CD8-positive, alpha-beta memory T cell (primary cell): ENCODE measurements at regions not wholly inside any gene's neighbourhood (a gene's known extent, or its start where the extent isn't known, plus 50 kb on each side); places are given as distances from the start of the nearest gene placed in this dataset.
"Not testable (repeated sequence)": the region's sequence is repeated elsewhere in the genome, so short reads cannot be mapped to it uniquely, and the experiment has no call there.

Experiments
- CTCF ChIA-PET: fragments of 350-600 bp; sonication (Branson Sonifier 250); formaldehyde crosslinking; loops from one replicate; lab custom pipeline; 2021; ENCODE audit warnings: antibody characterized with exemption; lab: Charles Lee
- POLR2A ChIA-PET: fragments of 350-600 bp; sonication (Branson Sonifier 250); formaldehyde crosslinking; loops from one replicate; lab custom pipeline; 2021; ENCODE audit warnings: antibody characterized with exemption; lab: Charles Lee
- DNase-seq, 5 donors: peaks; one replicate each; pipeline versions ENCODE4 v3.0.0 to v3.0.0-alpha.2; 2020 to 2022; ENCODE audit warnings: mixed read lengths in 1 of 5
- H3K27ac ChIP-seq: one replicate; pipeline ENCODE4 v1.7.0; 2013; ENCODE audit warnings: low read depth, mild to moderate bottlenecking, low read length, moderate library complexity
- H3K27me3 ChIP-seq: 2 replicates; pipeline ENCODE4 v1.7.0; 2013; ENCODE audit warnings: low read length, mild to moderate bottlenecking; ENCODE audit not compliant: insufficient read depth, poor library complexity, severe bottlenecking
- H3K36me3 ChIP-seq: 2 replicates; pipeline ENCODE4 v1.7.0; 2013; ENCODE audit warnings: mild to moderate bottlenecking, low read length, moderate library complexity; ENCODE audit not compliant: insufficient read depth
- H3K4me1 ChIP-seq: 2 replicates; pipeline ENCODE4 v1.7.0; 2013; ENCODE audit warnings: mild to moderate bottlenecking, low read length, moderate library complexity; ENCODE audit not compliant: insufficient read depth
- H3K4me3 ChIP-seq: 2 replicates; pipeline ENCODE4 v1.7.0; 2013; ENCODE audit warnings: mild to moderate bottlenecking, low read length
- H3K9me3 ChIP-seq: 2 replicates; pipeline ENCODE4 v1.7.0; 2013; ENCODE audit warnings: mild to moderate bottlenecking, low read length
- H3K27ac Mint-ChIP-seq, 8 donors: one replicate each; pipeline ENCODE4 v1.8.0; 2020 to 2021; ENCODE audit warnings: mixed read lengths in 8 of 8, mild to moderate bottlenecking in 6 of 8, inconsistent platforms in 3 of 8, moderate library complexity in 3 of 8
- H3K27me3 Mint-ChIP-seq, 2 donors: one replicate each; pipeline ENCODE4 v1.8.0; 2020 to 2021; ENCODE audit warnings: mixed read lengths in 2 of 2, mild to moderate bottlenecking in 1 of 2, moderate library complexity in 1 of 2
- H3K36me3 Mint-ChIP-seq, 3 donors: one replicate each; pipeline ENCODE4 v1.8.0; 2020 to 2021; ENCODE audit warnings: mixed read lengths in 3 of 3, inconsistent platforms in 1 of 3, mild to moderate bottlenecking in 1 of 3
- H3K4me1 Mint-ChIP-seq, 3 donors: one replicate each; pipeline ENCODE4 v1.8.0; 2020 to 2021; ENCODE audit warnings: mixed read lengths in 3 of 3, inconsistent platforms in 1 of 3, mild to moderate bottlenecking in 1 of 3
- H3K4me3 Mint-ChIP-seq, 7 donors: one replicate each; pipeline ENCODE4 v1.8.0; 2020 to 2021; ENCODE audit warnings: mixed read lengths in 7 of 7, mild to moderate bottlenecking in 6 of 7, moderate library complexity in 4 of 7, inconsistent platforms in 2 of 7
- H3K9me3 Mint-ChIP-seq, 5 donors: one replicate each; pipeline ENCODE4 v1.8.0; 2020 to 2022; ENCODE audit warnings: mixed read lengths in 5 of 5, mild to moderate bottlenecking in 3 of 5, moderate library complexity in 2 of 5, inconsistent platforms in 1 of 5

GRCh38 chr15:62676891-62677290, 365.7 kb upstream of the TPM1 start:
- Mint-ChIP-seq H3K4me3 (no peak overlapping the region), H3K4me1 (no peaks in the 10 kb centered on the region), H3K9me3 (peaks cover 0 to 5% (median 0%) of the 10 kb centered on the region in 5 donors), H3K27me3 (peaks cover 5 to 29% of the 10 kb centered on the region in 2 donors), H3K27ac (no peak overlapping the region), H3K36me3 (peaks cover 0 to 5% (median 0%) of the 10 kb centered on the region in 3 donors)
- Histone ChIP-seq H3K36me3 (no peaks in the 10 kb centered on the region), H3K27me3 (no peaks in the 10 kb centered on the region), H3K4me1 (no peaks in the 10 kb centered on the region), H3K27ac (no peak overlapping the region), H3K9me3 (no peaks in the 10 kb centered on the region), H3K4me3 (no peak overlapping the region)
- ChIA-PET POLR2A (no interaction called here), CTCF (no interaction called here)
- DNase-seq: no peak

DNA sequence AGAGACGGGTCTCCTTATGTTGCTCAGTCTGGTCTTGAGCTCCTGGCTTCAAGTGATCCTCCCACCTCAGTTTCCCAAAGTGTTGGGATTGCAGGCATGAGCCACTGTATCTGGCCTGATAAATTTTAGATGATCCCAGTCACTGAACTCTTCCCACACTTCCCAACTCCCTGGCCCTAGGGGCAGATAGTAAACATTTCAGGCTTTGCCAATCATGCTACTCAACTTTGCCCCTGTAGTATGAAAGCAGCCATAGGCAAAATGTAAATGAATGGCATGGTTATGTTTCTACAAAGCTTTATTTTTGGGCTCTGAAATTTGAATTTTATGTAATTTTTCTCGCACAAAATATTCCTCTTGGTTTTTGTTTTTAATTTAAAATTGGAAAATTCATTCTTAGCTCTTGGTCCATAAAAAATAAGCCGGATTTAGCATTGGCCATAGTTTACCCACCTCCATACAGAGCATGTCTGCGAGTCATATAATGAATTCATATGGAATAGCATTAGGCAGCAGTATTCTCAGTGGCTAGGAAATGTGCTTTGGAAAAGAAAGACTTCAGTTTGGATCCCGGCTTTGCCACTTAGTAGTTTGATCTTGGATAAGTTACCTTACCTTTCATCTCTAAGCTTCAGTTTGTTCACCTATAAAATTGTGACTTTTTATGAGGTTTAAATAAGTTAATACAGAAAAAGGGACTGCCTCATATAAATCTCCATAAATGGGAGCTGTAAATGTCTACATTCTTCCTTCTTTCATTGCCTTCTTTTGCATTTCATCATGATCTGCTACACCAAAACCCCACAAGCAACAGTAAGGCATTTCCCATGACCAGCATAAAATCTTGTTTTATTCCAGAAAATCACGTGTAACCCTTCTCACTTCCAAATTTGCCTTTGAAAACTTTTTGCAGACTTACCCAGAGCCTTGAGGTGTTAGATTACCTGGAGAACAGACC, 360.3 kb upstream of the TPM1 start:
- Mint-ChIP-seq H3K27me3 (peaks cover 2 to 19% of the 10 kb centered on the region in 2 donors), H3K9me3 (peaks cover 0 to 5% (median 0%) of the 10 kb centered on the region in 5 donors), H3K36me3 (peaks cover 0 to 2% (median 0%) of the 10 kb centered on the region in 3 donors), H3K4me1 (no peaks in the 10 kb centered on the region), H3K4me3 (no peak overlapping the region), H3K27ac (no peak overlapping the region)
- H3K9me3 ChIP-seq: no peaks in the 10 kb centered on the region
- no peak overlapping the region for H3K27ac ChIP-seq
- POLR2A ChIA-PET: no interaction called here
- no peaks in the 10 kb centered on the region for H3K4me1 ChIP-seq
- no peaks in the 10 kb centered on the region for H3K27me3 ChIP-seq
- no peak for DNase-seq
- no peaks in the 10 kb centered on the region for H3K36me3 ChIP-seq
- CTCF ChIA-PET: no interaction called here
- no peak overlapping the region for H3K4me3 ChIP-seq

DNA sequence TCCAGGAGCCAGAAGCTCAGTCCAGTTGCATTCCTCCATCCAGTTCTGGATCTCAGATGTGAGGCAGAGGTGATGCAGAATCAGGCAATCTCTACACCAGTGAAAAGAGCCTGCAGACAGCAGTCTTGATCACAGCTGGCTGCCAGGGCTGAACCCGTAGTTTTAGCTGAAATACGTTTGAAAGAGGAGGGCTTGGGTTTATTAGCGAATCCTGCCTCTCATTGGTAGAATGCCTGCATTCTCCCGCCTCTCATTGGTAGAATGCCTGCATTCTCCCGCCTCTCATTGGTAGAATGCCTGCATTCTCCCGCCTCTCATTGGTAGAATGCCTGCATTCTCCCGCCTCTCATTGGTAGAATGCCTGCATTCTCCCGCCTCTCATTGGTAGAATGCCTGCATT, 359.4 kb upstream of the TPM1 start:
- H3K27me3 ChIP-seq, DNase-seq, H3K27ac ChIP-seq, H3K4me3 ChIP-seq, H3K9me3 ChIP-seq, POLR2A ChIA-PET, H3K27ac Mint-ChIP-seq, H3K4me1 Mint-ChIP-seq, CTCF ChIA-PET, H3K36me3 ChIP-seq, H3K4me3 Mint-ChIP-seq, H3K36me3 Mint-ChIP-seq, H3K9me3 Mint-ChIP-seq, H3K4me1 ChIP-seq: not testable (repeated sequence)
- H3K27me3 Mint-ChIP-seq: peaks cover 2 to 19% of the 10 kb centered on the region in 2 donors

DNA sequence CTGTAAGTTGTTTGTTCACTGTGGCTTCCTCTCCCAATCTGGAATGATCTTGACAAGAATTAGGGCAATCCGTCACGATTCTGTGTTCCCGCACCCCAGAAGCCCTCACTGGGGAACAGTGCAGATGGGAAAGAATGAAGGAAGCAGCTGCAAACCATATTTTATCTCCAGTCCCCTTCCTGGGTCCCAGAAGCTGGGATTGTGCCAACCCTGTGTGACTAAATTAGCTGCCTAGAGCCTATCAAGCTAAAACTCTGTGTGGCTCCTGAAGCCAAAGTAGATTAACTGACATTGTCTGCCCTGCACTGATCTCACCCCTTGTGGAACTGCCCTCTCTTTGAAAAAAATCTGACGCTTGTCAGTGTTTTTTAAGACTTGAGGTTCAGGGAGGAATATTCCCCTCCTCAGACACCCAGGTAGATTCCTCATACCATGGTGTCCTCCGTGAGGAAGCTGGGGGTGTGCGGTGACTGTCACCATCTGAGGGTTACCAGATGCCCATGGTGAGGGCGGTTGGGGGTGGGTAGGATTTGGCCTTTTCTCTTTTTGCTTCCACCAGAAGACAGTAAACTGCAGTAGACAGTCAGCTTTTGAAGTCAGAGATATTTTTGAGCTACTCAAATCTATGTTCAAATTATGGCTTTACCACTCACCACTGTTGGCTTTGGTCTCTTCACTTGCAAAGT, 358.3 kb upstream of the TPM1 start:
- Histone ChIP-seq H3K36me3 (no peaks in the 10 kb centered on the region), H3K4me1 (no peaks in the 10 kb centered on the region), H3K27ac (no peak overlapping the region), H3K27me3 (no peaks in the 10 kb centered on the region), H3K9me3 (no peaks in the 10 kb centered on the region), H3K4me3 (no peak overlapping the region)
- POLR2A ChIA-PET: no interaction called here
- Mint-ChIP-seq H3K36me3 (no peaks in the 10 kb centered on the region), H3K9me3 (peaks cover 0 to 5% (median 0%) of the 10 kb centered on the region in 5 donors), H3K27me3 (peaks cover 2 to 18% of the 10 kb centered on the region in 2 donors), H3K4me3 (no peak overlapping the region), H3K4me1 (no peaks in the 10 kb centered on the region), H3K27ac (no peak overlapping the region)
- CTCF ChIA-PET: no interaction called here
- no peak for DNase-seq

- CTCF ChIA-PET: no interaction called here
- no peak overlapping the region for H3K4me3 ChIP-seq
- POLR2A ChIA-PET: no interaction called here
- H3K36me3 Mint-ChIP-seq: no peaks in the 10 kb centered on the region
- no peaks in the 10 kb centered on the region for H3K4me1 ChIP-seq
- DNase-seq: no peak
- H3K9me3 Mint-ChIP-seq: no peaks in the 10 kb centered on the region
- H3K4me1 Mint-ChIP-seq: no peaks in the 10 kb centered on the region
- no peak overlapping the region for H3K4me3 Mint-ChIP-seq
- no peak overlapping the region for H3K27ac ChIP-seq
- no peak overlapping the region for H3K27ac Mint-ChIP-seq
- H3K27me3 Mint-ChIP-seq: no peaks in the 10 kb centered on the region
- no peaks in the 10 kb centered on the region for H3K27me3 ChIP-seq
- H3K36me3 ChIP-seq: no peaks in the 10 kb centered on the region
- no peaks in the 10 kb centered on the region for H3K9me3 ChIP-seq
Observed at GRCh38 chr15:62691008-62691407, 351.5 kb upstream of the TPM1 start.

DNA sequence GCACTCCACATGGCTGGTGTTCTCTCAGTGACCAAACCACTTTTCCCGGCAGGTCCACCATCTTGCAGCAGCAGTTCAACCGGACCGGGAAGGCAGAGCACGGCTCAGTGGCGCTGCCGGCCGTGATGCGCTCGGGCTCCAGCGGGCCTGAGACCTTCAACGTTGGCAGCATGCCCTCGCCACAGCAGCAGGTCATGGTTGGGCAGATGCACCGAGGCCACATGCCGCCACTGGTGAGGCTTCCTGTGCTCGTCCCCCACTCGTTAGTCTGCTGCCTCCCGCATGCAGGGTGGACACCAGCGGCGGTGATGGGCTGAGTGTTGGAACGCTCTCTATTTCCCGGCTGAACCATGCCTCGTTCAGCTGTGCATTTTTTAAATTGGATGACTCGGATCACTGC, 344.9 kb upstream of the TPM1 start:
- Mint-ChIP-seq H3K27me3 (no peaks in the 10 kb centered on the region), H3K4me3 (no peak overlapping the region), H3K9me3 (no peaks in the 10 kb centered on the region), H3K27ac (no peak overlapping the region), H3K4me1 (no peaks in the 10 kb centered on the region), H3K36me3 (no peaks in the 10 kb centered on the region)
- POLR2A ChIA-PET: no interaction called here
- Histone ChIP-seq H3K36me3 (no peaks in the 10 kb centered on the region), H3K27me3 (no peaks in the 10 kb centered on the region), H3K9me3 (no peaks in the 10 kb centered on the region), H3K27ac (no peak overlapping the region), H3K4me3 (no peak overlapping the region), H3K4me1 (no peaks in the 10 kb centered on the region)
- DNase-seq: no peak
- CTCF ChIA-PET: no interaction called here

GRCh38 chr15:62698646-62699045, 343.9 kb upstream of the TPM1 start:
- H3K27ac Mint-ChIP-seq: no peak overlapping the region
- H3K4me1 Mint-ChIP-seq: no peaks in the 10 kb centered on the region
- ChIA-PET POLR2A (no interaction called here), CTCF (no interaction called here)
- no peaks in the 10 kb centered on the region for H3K36me3 ChIP-seq
- H3K4me3 ChIP-seq: no peak overlapping the region
- no peaks in the 10 kb centered on the region for H3K36me3 Mint-ChIP-seq
- no peak overlapping the region for H3K4me3 Mint-ChIP-seq
- no peaks in the 10 kb centered on the region for H3K9me3 ChIP-seq
- no peak for DNase-seq
- H3K27me3 Mint-ChIP-seq: no peaks in the 10 kb centered on the region
- no peak overlapping the region for H3K27ac ChIP-seq
- H3K9me3 Mint-ChIP-seq: no peaks in the 10 kb centered on the region
- no peaks in the 10 kb centered on the region for H3K27me3 ChIP-seq
- no peaks in the 10 kb centered on the region for H3K4me1 ChIP-seq

GRCh38 chr15:62706317-62706716, 336.2 kb upstream of the TPM1 start:
- no peak for DNase-seq
- ChIA-PET CTCF (no interaction called here), POLR2A (no interaction called here)
- H3K27ac Mint-ChIP-seq: no peak overlapping the region
- H3K9me3 Mint-ChIP-seq: no peaks in the 10 kb centered on the region
- peaks cover 3 to 6% of the 10 kb centered on the region in 2 donors for H3K27me3 Mint-ChIP-seq
- no peak overlapping the region for H3K4me3 ChIP-seq
- H3K27ac ChIP-seq: no peak overlapping the region
- no peaks in the 10 kb centered on the region for H3K9me3 ChIP-seq
- H3K36me3 ChIP-seq: no peaks in the 10 kb centered on the region
- H3K36me3 Mint-ChIP-seq: no peaks in the 10 kb centered on the region
- no peaks in the 10 kb centered on the region for H3K4me1 ChIP-seq
- H3K4me3 Mint-ChIP-seq: no peak overlapping the region
- no peaks in the 10 kb centered on the region for H3K27me3 ChIP-seq
- no peaks in the 10 kb centered on the region for H3K4me1 Mint-ChIP-seq
